K562 (cell line): ENCODE measurements at regions not wholly inside any gene's neighbourhood (a gene's known extent, or its start where the extent isn't known, plus 50 kb on each side); places are given as distances from the start of the nearest gene placed in this dataset.

Source experiments
- ATAC-seq: fragments of 200-7000 bp; cut with Tn5 transposase; 3 replicates; pipeline ENCODE4 v1.9.1; 2020; ENCODE audit warnings: moderate library complexity
- BruUV-seq: library from RNA; stranded (reverse); fragments of 400-500 nt; replicated peaks from 2 replicates; lab custom pipeline; 2021; lab: Mats Ljungman, UMichigan
- CTCF ChIA-PET: fragments of 300-600 bp; formaldehyde crosslinking; extraction: SDS; loops from one replicate; lab custom pipeline; 2021; ENCODE audit warnings: low intra/inter-chr PET ratio; lab: Yijun Ruan, JAX
- POLR2A ChIA-PET: fragments of 300-600, 350-650 bp; sonication (Branson Sonifier 250); formaldehyde crosslinking; extraction: SDS; loops from one replicate; lab custom pipeline; 2021; ENCODE audit warnings: antibody characterized with exemption, inconsistent platforms; lab: Yijun Ruan, JAX
- DNase-seq, 4 experiments: peaks; one replicate each; pipeline versions ENCODE4 v3.0.0 to v3.0.0-alpha.2; 2011 to 2018; ENCODE audit warnings: low spot score in 3 of 4, mixed read lengths in 3 of 4; ENCODE audit errors: extremely low read depth in 1 of 4
- FAIRE-seq: peaks from 2 replicates; lab custom pipeline; 2011; peaks lifted over from hg19 to GRCh38; lab: Jason Lieb, UNC
- H2AFZ ChIP-seq: 2 replicates; pipeline ENCODE4 v1.6.0; 2011; ENCODE audit warnings: low read depth, low read length, control low read depth, inconsistent platforms
- H3K27ac ChIP-seq: fragments of 200-600 bp; 3 replicates; pipeline ENCODE4 v1.8.0; 2011; ENCODE audit warnings: low read depth, mild to moderate bottlenecking, control low read depth, inconsistent platforms, low read length, moderate library complexity, mixed read lengths; ENCODE audit errors: extremely low read depth
- H3K27me3 ChIP-seq, 2 experiments: fragments of 300-600 bp in 1 of 2; 2 replicates in 1 of 2; 3 replicates in 1 of 2; pipeline versions ENCODE4 v1.6.0 to v1.8.0; 2011; ENCODE audit warnings: inconsistent platforms in 2 of 2, low read length in 2 of 2, mild to moderate bottlenecking in 1 of 2, mixed read lengths in 1 of 2, moderate library complexity in 1 of 2; ENCODE audit not compliant: control insufficient read depth in 2 of 2, insufficient read depth in 2 of 2
- H3K36me3 ChIP-seq: fragments of 300-600 bp; 3 replicates; pipeline ENCODE4 v1.8.0; 2011; ENCODE audit warnings: mild to moderate bottlenecking, low read length, inconsistent platforms; ENCODE audit not compliant: control insufficient read depth, insufficient read depth
- H3K4me1 ChIP-seq, 2 experiments: fragments of 200-600 bp in 1 of 2; replicated peaks in 1 of 2; 2 replicates in 1 of 2; 3 replicates in 1 of 2; pipeline versions ENCODE4 v1.5.1 to v1.8.0; 2011; ENCODE audit warnings: inconsistent platforms in 2 of 2, low read length in 2 of 2, mild to moderate bottlenecking in 1 of 2, mixed read lengths in 1 of 2, moderate library complexity in 1 of 2; ENCODE audit not compliant: control insufficient read depth in 2 of 2, insufficient read depth in 2 of 2
- H3K4me2 ChIP-seq: 2 replicates; pipeline ENCODE4 v1.6.1; 2011; ENCODE audit warnings: low read length, control low read depth, inconsistent platforms, mixed read lengths; ENCODE audit not compliant: insufficient read depth
- H3K4me3 ChIP-seq: fragments of 200-600 bp; sonication (generic), shearing (Covaris generic); 2 replicates; pipeline ENCODE4 v1.5.1; 2016; ENCODE audit warnings: control low read depth, inconsistent platforms
- H3K79me2 ChIP-seq: fragments of 200-600 bp; 3 replicates; pipeline ENCODE4 v1.8.0; 2011; ENCODE audit warnings: low read length, inconsistent platforms; ENCODE audit not compliant: control insufficient read depth, insufficient read depth
- H3K9ac ChIP-seq, 2 experiments: 2 replicates each; pipeline versions ENCODE4 v1.6.0 to v1.6.1; 2011; ENCODE audit warnings: low read depth in 2 of 2, low read length in 2 of 2, control low read depth in 1 of 2, inconsistent platforms in 1 of 2, mild to moderate bottlenecking in 1 of 2, mixed read lengths in 1 of 2; ENCODE audit not compliant: insufficient read depth in 1 of 2
- H3K9me1 ChIP-seq: one replicate; pipeline ENCODE4 v1.6.0; 2011; ENCODE audit warnings: inconsistent platforms, mild to moderate bottlenecking, low read length, moderate library complexity; ENCODE audit not compliant: control insufficient read depth, insufficient read depth
- H3K9me3 ChIP-seq: replicated peaks from 2 replicates; pipeline ENCODE4 v1.5.1; 2011; ENCODE audit warnings: low read depth, low read length, inconsistent platforms; ENCODE audit not compliant: control insufficient read depth, insufficient read depth
- H4K20me1 ChIP-seq: replicated peaks from 2 replicates; pipeline ENCODE4 v1.6.1; 2011; ENCODE audit warnings: low read length, inconsistent platforms, mixed read lengths; ENCODE audit not compliant: control insufficient read depth, insufficient read depth
- ATF1 ChIP-seq, 2 experiments: fragments of 450-650 bp in 1 of 2; IDR thresholded peaks; 2 replicates each; pipeline ENCODE4 v1.6.1; 2016; ENCODE audit warnings: missing compliant biosample characterization in 1 of 2, missing genetic modification characterization in 1 of 2
- CTBP1 ChIP-seq: fragments of 450-650 bp; IDR thresholded peaks from 2 replicates; pipeline ENCODE4 v1.6.1; 2016; ENCODE audit warnings: borderline replicate concordance
- GABPB2 ChIP-seq: fragments of 250-450 bp; sonication (Bioruptor Pico); conservative IDR thresholded peaks from 2 replicates; pipeline ENCODE4 v1.5.1; 2021; ENCODE audit warnings: mild to moderate bottlenecking
- KLF13 ChIP-seq: fragments of 450-650 bp; IDR thresholded peaks from 2 replicates; pipeline ENCODE4 v1.6.1; 2016; ENCODE audit warnings: missing genetic modification characterization, low read depth, mild to moderate bottlenecking, missing compliant biosample characterization, moderate library complexity, borderline replicate concordance
- RNF219 ChIP-seq: fragments of 250-450 bp; sonication (Bioruptor Pico); IDR thresholded peaks from 2 replicates; pipeline ENCODE4 v1.5.0; 2022; ENCODE audit warnings: mild to moderate bottlenecking
- STAG1 ChIP-seq: sonication (generic); formaldehyde crosslinking; IDR thresholded peaks from 2 replicates; pipeline ENCODE4 v1.5.0; 2020; ENCODE audit warnings: missing genetic modification reagents, borderline replicate concordance
- TBL1XR1 ChIP-seq, 2 experiments: IDR thresholded peaks; 2 replicates each; pipeline ENCODE4 v1.6.1; 2012; ENCODE audit warnings: improper control_type of control experiment in 2 of 2, low read length in 2 of 2, mild to moderate bottlenecking in 1 of 2
- ZBTB17 ChIP-seq: fragments of 450-650 bp; formaldehyde crosslinking; IDR thresholded peaks from 2 replicates; pipeline ENCODE4 v1.4.0; 2020; ENCODE audit warnings: mild to moderate bottlenecking
- WGBS: fragments of 100-300 bp; shearing (Covaris generic); methylation state at CpG from one replicate; pipeline ENCODE4 v1.1.6; 2016; ENCODE audit warnings: low coverage, mixed read lengths; ENCODE audit not compliant: insufficient coverage; ENCODE audit errors: missing lambda C conversion rate; 5-methylcytosine and 5-hydroxymethylcytosine counted together
- in situ Hi-C: fragments of 300-500 bp; cut with MboI; formaldehyde crosslinking; loops from 4 replicates; pipeline ENCODE4 v1.15.0; 2018; ENCODE audit warnings: inconsistent platforms, mixed read lengths
- intact Hi-C: fragments of 100-400 bp; cut with micrococcal nuclease; formaldehyde crosslinking; loops from 2 replicates; pipeline ENCODE4 v1.14.2; 2022

GRCh38 chr20:40309731-40310130 lies 379.3 kb downstream of the MAFB start:
- Histone ChIP-seq H2AFZ (no peak overlapping the region), H3K9me3 (no peaks in the 10 kb centered on the region), H3K36me3 (no peaks in the 10 kb centered on the region), H3K4me1 (no peaks in the 10 kb centered on the region), H3K4me3 (no peak overlapping the region), H3K27me3 (no peaks in the 10 kb centered on the region), H3K4me2 (no peak overlapping the region), H3K9me1 (no peaks in the 10 kb centered on the region), H4K20me1 (no peaks in the 10 kb centered on the region), H3K27ac (no peak overlapping the region), H3K9ac (no peak overlapping the region), H3K79me2 (no peaks in the 10 kb centered on the region)
- DNase-seq: no peak
- no peak for TF ChIP-seq ATF1 (CRISPR knock-in tag; IDR thresholded peaks at IDR 0.05)
- no peak for TF ChIP-seq ATF1 (tag; IDR thresholded peaks at IDR 0.05)
- TF ChIP-seq CTBP1: no peak
- TF ChIP-seq GABPB2 (CRISPR knock-in tag): no peak
- no peak for TF ChIP-seq TBL1XR1 (IDR thresholded peaks at IDR 0.05; ENCODE audit: low read length in 2 of 2)
- TF ChIP-seq RNF219 (CRISPR knock-in tag): no peak
- TF ChIP-seq STAG1 (CRISPR knock-in tag): no peak
- TF ChIP-seq KLF13 (tag): no peak
- no peak for TF ChIP-seq ZBTB17
- intact Hi-C loops: no loop called here
- ChIA-PET CTCF (no interaction called here), POLR2A (no interaction called here)
- BruUV-seq: no TSS peak
- no peak for ATAC-seq
- WGBS: 1% methylated on average over 6 of the region's 6 CpGs
- FAIRE-seq: no peak
- in situ Hi-C loops: no loop called here
